ENCODE measurements at regions not wholly inside any gene's neighbourhood (a gene's known extent, or its start where the extent isn't known, plus 50 kb on each side); places are given as distances from the start of the nearest gene placed in this dataset.

- H3K27me3 ChIP-seq (ENCODE audit: insufficient read depth, low read depth, low read length): no peaks in the 10 kb centered on the region
- H3K79me2 ChIP-seq (replicated peaks; ENCODE audit: insufficient read depth, low read length): no peaks in the 10 kb centered on the region
Observed at GRCh38 chr2:8418721-8419120, 263.1 kb upstream of the ID2 start.

DNA sequence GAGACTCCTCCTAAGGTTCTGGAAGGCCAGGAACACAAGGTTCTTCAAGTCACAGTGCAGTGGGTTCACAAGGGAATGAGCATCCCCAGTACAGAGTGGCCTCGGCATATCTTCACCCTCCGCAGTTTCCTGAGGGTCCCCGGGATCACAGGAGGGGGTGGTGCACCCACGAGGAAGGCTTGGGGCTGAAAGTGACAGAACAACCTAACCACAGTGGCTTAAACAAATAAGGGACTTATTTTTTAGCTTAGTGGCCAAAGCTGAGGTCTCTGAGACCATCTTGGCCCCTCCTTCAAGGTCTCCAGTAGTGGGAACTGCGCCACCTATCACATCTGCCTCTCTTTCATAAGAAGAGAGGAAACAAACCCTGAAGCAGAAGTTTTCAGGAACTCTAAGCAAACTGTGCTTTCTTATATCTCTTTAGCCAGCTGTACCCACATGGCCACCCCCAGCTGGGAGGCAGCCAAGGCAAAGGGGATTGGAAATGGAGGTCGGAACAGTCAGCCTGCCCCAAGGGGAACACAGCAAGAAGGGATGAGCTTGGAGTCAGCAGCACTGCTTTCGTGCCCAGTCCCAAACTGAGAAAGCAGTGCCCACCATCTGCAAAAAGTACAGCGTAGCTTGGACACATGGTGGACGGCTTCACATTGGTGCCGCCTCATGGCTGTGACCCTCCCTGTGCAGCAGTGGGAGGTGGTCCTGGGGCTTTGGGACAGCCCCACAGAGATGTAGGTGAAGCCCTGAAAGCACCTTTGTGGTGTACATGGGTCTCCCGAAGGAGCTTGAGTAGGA is 260.0 kb upstream of the ID2 start:
- H3K27ac ChIP-seq (ENCODE audit: low read length): no peak overlapping the region
- no peaks in the 10 kb centered on the region for H3K79me2 ChIP-seq (replicated peaks; ENCODE audit: insufficient read depth, low read length)
- no peak for TF ChIP-seq POLR2AphosphoS5 (IDR thresholded peaks at IDR 0.05)
- TF ChIP-seq MXI1 (conservative IDR thresholded peaks at IDR 0.05; ENCODE audit: poor library complexity, severe bottlenecking): no peak
- H3F3A ChIP-seq (ENCODE audit: insufficient read depth, low read length, poor library complexity, severe bottlenecking): no peaks in the 10 kb centered on the region
- no peaks in the 10 kb centered on the region for H3K36me3 ChIP-seq (ENCODE audit: insufficient read depth, low read length)
- no peaks in the 10 kb centered on the region for H3K27me3 ChIP-seq (ENCODE audit: insufficient read depth, low read depth, low read length)
- no peaks in the 10 kb centered on the region for H3K9me2 ChIP-seq (ENCODE audit: insufficient read depth, low read length)
- H3K9ac ChIP-seq (ENCODE audit: low read length): no peak overlapping the region
- H2AFZ ChIP-seq (ENCODE audit: low read depth, low read length): no peak overlapping the region
- no peaks in the 10 kb centered on the region for H3K9me3 ChIP-seq (ENCODE audit: low read length)
- no peaks in the 10 kb centered on the region for H4K20me1 ChIP-seq (ENCODE audit: insufficient read depth)
- H3K4me2 ChIP-seq (ENCODE audit: low read length): no peak overlapping the region
- no peak overlapping the region for H3K4me3 ChIP-seq (ENCODE audit: low read length)

More at GRCh38 chr2:8418721-8419120, 263.1 kb upstream of the ID2 start:
- no peak overlapping the region for H2AFZ ChIP-seq (ENCODE audit: low read depth, low read length)
- no peaks in the 10 kb centered on the region for H3K9me2 ChIP-seq (ENCODE audit: insufficient read depth, low read length)
- H3K9me3 ChIP-seq (ENCODE audit: low read length): no peaks in the 10 kb centered on the region
- H3K9ac ChIP-seq (ENCODE audit: low read length): no peak overlapping the region
- H4K20me1 ChIP-seq (ENCODE audit: insufficient read depth): no peaks in the 10 kb centered on the region
- no peak overlapping the region for H3K4me2 ChIP-seq (ENCODE audit: low read length)
- no peaks in the 10 kb centered on the region for H3F3A ChIP-seq (ENCODE audit: insufficient read depth, low read length, poor library complexity, severe bottlenecking)
- no peak overlapping the region for H3K4me3 ChIP-seq (ENCODE audit: low read length)
- TF ChIP-seq MXI1 (conservative IDR thresholded peaks at IDR 0.05; ENCODE audit: poor library complexity, severe bottlenecking) (no peak), EZH2 (IDR thresholded peaks at IDR 0.05; ENCODE audit: borderline replicate concordance, insufficient read depth, low read length, poor library complexity, severe bottlenecking) (no peak), RAD21 (conservative IDR thresholded peaks at IDR 0.05) (no peak), TAF1 (IDR thresholded peaks at IDR 0.05; ENCODE audit: low read depth) (no peak), EP300 (conservative IDR thresholded peaks at IDR 0.05; ENCODE audit: poor library complexity, severe bottlenecking) (no peak), CTCF (IDR thresholded peaks at IDR 0.05; ENCODE audit: poor library complexity, severe bottlenecking) (no peak), SMC3 (conservative IDR thresholded peaks at IDR 0.05; ENCODE audit: poor library complexity) (no peak)
- TF ChIP-seq, protein P1, sequence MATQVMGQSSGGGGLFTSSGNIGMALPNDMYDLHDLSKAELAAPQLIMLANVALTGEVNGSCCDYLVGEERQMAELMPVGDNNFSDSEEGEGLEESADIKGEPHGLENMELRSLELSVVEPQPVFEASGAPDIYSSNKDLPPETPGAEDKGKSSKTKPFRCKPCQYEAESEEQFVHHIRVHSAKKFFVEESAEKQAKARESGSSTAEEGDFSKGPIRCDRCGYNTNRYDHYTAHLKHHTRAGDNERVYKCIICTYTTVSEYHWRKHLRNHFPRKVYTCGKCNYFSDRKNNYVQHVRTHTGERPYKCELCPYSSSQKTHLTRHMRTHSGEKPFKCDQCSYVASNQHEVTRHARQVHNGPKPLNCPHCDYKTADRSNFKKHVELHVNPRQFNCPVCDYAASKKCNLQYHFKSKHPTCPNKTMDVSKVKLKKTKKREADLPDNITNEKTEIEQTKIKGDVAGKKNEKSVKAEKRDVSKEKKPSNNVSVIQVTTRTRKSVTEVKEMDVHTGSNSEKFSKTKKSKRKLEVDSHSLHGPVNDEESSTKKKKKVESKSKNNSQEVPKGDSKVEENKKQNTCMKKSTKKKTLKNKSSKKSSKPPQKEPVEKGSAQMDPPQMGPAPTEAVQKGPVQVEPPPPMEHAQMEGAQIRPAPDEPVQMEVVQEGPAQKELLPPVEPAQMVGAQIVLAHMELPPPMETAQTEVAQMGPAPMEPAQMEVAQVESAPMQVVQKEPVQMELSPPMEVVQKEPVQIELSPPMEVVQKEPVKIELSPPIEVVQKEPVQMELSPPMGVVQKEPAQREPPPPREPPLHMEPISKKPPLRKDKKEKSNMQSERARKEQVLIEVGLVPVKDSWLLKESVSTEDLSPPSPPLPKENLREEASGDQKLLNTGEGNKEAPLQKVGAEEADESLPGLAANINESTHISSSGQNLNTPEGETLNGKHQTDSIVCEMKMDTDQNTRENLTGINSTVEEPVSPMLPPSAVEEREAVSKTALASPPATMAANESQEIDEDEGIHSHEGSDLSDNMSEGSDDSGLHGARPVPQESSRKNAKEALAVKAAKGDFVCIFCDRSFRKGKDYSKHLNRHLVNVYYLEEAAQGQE (IDR thresholded peaks at IDR 0.05; ENCODE audit: borderline replicate concordance): no peak
- H3K27ac ChIP-seq (ENCODE audit: low read length): no peak overlapping the region
- H3K36me3 ChIP-seq (ENCODE audit: insufficient read depth, low read length): no peaks in the 10 kb centered on the region

All from neural cell (in vitro differentiated cells).